PC-3 (cell line): ENCODE measurements at regions not wholly inside any gene's neighbourhood (a gene's known extent, or its start where the extent isn't known, plus 50 kb on each side); places are given as distances from the start of the nearest gene placed in this dataset.

Experiments used
- ATAC-seq: fragments of 200-7000 bp; cut with Tn5 transposase; 2 replicates; pipeline ENCODE4 v1.9.1; 2020; ENCODE audit warnings: mild to moderate bottlenecking, moderate library complexity
- BruUV-seq: library from RNA; stranded (reverse); fragments of 400-500 nt; replicated peaks from 2 replicates; lab custom pipeline; 2021; lab: Mats Ljungman, UMichigan
- CTCF ChIA-PET: fragments of 300-600 bp; sonication (Branson Sonifier 250); formaldehyde crosslinking; loops from one replicate; lab custom pipeline; 2022; ENCODE audit warnings: antibody characterized with exemption; lab: Charles Lee
- POLR2A ChIA-PET: fragments of 300-600 bp; sonication (Branson Sonifier 250); formaldehyde crosslinking; loops from one replicate; lab custom pipeline; 2022; ENCODE audit warnings: antibody characterized with exemption; ENCODE audit not compliant: unreplicated experiment; lab: Charles Lee
- DNase-seq: peaks from one replicate; pipeline ENCODE4 v3.0.0-alpha.2; 2015
- H2AFZ ChIP-seq: fragments of 300-600 bp; sonication (generic); 2 replicates; pipeline ENCODE4 v1.6.0; 2016; ENCODE audit warnings: antibody characterized with exemption, low read length
- H3F3A ChIP-seq: fragments of 300-600 bp; sonication (generic); one replicate; pipeline ENCODE4 v1.6.0; 2017; ENCODE audit warnings: antibody characterized with exemption, low read length, control low read depth, mild to moderate bottlenecking; ENCODE audit not compliant: unreplicated experiment
- H3K27ac ChIP-seq: fragments of 300-600 bp; sonication (generic); 2 replicates; pipeline ENCODE4 v1.5.1; 2016; ENCODE audit warnings: mild to moderate bottlenecking, low read length
- H3K27me3 ChIP-seq: fragments of 300-600 bp; sonication (generic); 2 replicates; pipeline ENCODE4 v1.6.1; 2016; ENCODE audit warnings: low read length, mixed read lengths
- H3K36me3 ChIP-seq: fragments of 300-600 bp; sonication (generic); 2 replicates; pipeline ENCODE4 v1.6.1; 2016; ENCODE audit warnings: low read depth, mixed run types, low read length, mixed read lengths
- H3K4me1 ChIP-seq: fragments of 300-600 bp; sonication (generic); 2 replicates; pipeline ENCODE4 v1.5.1; 2016; ENCODE audit warnings: low read length; ENCODE audit not compliant: insufficient read depth
- H3K4me2 ChIP-seq: fragments of 300-600 bp; sonication (generic); 2 replicates; pipeline ENCODE4 v1.6.0; 2016; ENCODE audit warnings: low read length
- H3K4me3 ChIP-seq: fragments of 300-600 bp; sonication (generic); 2 replicates; pipeline ENCODE4 v1.5.1; 2016; ENCODE audit warnings: mild to moderate bottlenecking, low read length, mixed read lengths
- H3K79me2 ChIP-seq: fragments of 300-600 bp; sonication (generic); 2 replicates; pipeline ENCODE4 v1.6.1; 2017; ENCODE audit warnings: low read length, mixed read lengths
- H3K9ac ChIP-seq: fragments of 300-600 bp; sonication (generic); 2 replicates; pipeline ENCODE4 v1.6.0; 2016; ENCODE audit warnings: mild to moderate bottlenecking, low read length
- H3K9me2 ChIP-seq: fragments of 300-600 bp; sonication (generic); replicated peaks from 2 replicates; pipeline ENCODE4 v1.6.1; 2016; ENCODE audit warnings: mixed run types, low read length, mixed read lengths
- H3K9me3 ChIP-seq: fragments of 300-600 bp; sonication (generic); 2 replicates; pipeline ENCODE4 v1.6.1; 2016; ENCODE audit warnings: low read length, mixed read lengths
- H4K20me1 ChIP-seq: fragments of 300-600 bp; sonication (generic); 2 replicates; pipeline ENCODE4 v1.6.1; 2016; ENCODE audit warnings: low read length, mixed read lengths
- EZH2 ChIP-seq: fragments of 300-600 bp; sonication (generic); IDR thresholded peaks from one replicate; pipeline ENCODE4 v1.6.1; 2017; ENCODE audit warnings: antibody characterized with exemption, mild to moderate bottlenecking, low read length; ENCODE audit not compliant: unreplicated experiment
- EZH2phosphoT487 ChIP-seq: fragments of 300-600 bp; sonication (generic); IDR thresholded peaks from 2 replicates; pipeline ENCODE4 v1.6.1; 2018; ENCODE audit warnings: mild to moderate bottlenecking, antibody characterized with exemption, low read length, borderline replicate concordance
- intact Hi-C: fragments of 100-400 bp; cut with micrococcal nuclease; formaldehyde crosslinking; loops from 2 replicates; pipeline ENCODE4 v1.9.0; 2023
- TF ChIP-seq, protein P1 (sequence below): fragments of 300-600 bp; sonication (generic); conservative IDR thresholded peaks from 2 replicates; pipeline ENCODE4 v1.5.1; 2017; ENCODE audit warnings: antibody characterized with exemption, low read depth, mild to moderate bottlenecking, low read length

DNA sequence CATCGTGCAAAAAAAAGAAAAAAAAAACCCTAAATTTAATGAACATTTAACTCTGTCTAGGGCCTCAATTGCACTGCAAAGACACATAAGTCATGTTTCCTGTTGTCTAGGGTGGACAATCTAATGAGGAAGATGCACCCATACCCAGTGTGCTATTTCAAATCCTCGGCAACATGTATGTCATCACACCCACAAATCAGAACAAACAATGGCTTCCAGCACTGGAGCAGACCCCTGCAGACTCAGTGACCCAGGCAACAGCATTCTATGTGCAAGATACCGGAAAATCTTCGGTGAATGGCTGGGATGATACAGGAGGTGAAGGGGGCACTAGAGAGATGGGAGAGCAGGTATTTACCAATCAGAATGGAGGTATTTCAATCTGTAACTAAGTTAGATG lies 221.7 kb upstream of the XYLT1 start:
- Histone ChIP-seq H4K20me1 (no peaks in the 10 kb centered on the region), H2AFZ (no peak overlapping the region), H3K4me1 (no peaks in the 10 kb centered on the region), H3K27ac (no peak overlapping the region), H3K4me3 (no peak overlapping the region), H3K36me3 (no peaks in the 10 kb centered on the region), H3K9ac (no peak overlapping the region), H3K9me3 (no peaks in the 10 kb centered on the region), H3K9me2 (no peaks in the 10 kb centered on the region), H3F3A (no peaks in the 10 kb centered on the region), H3K79me2 (no peaks in the 10 kb centered on the region), H3K27me3 (no peaks in the 10 kb centered on the region), H3K4me2 (no peak overlapping the region)
- ChIA-PET POLR2A (no interaction called here), CTCF (no interaction called here)
- no TSS peak for BruUV-seq
- TF ChIP-seq EZH2phosphoT487 (no peak), EZH2 (no peak)
- TF ChIP-seq, protein P1, sequence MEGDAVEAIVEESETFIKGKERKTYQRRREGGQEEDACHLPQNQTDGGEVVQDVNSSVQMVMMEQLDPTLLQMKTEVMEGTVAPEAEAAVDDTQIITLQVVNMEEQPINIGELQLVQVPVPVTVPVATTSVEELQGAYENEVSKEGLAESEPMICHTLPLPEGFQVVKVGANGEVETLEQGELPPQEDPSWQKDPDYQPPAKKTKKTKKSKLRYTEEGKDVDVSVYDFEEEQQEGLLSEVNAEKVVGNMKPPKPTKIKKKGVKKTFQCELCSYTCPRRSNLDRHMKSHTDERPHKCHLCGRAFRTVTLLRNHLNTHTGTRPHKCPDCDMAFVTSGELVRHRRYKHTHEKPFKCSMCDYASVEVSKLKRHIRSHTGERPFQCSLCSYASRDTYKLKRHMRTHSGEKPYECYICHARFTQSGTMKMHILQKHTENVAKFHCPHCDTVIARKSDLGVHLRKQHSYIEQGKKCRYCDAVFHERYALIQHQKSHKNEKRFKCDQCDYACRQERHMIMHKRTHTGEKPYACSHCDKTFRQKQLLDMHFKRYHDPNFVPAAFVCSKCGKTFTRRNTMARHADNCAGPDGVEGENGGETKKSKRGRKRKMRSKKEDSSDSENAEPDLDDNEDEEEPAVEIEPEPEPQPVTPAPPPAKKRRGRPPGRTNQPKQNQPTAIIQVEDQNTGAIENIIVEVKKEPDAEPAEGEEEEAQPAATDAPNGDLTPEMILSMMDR: no peak
- no peak for ATAC-seq
- DNase-seq: no peak
- intact Hi-C loops: no loop called here

DNA sequence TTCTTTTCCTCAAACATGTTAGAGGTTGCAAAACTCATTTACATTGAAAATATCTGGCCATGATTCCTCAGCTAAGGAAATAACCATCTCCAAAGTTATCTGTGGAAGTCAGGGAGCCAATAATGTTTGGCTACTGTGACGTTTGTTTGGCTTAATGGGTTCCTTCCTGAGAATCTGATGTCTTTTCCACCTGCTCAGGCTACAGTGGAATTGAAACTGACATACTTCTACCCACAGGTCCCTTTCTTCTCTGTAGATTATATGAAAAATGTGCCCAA lies 221.1 kb upstream of the XYLT1 start:
- H3K4me2 ChIP-seq: no peak overlapping the region
- ChIA-PET CTCF (no interaction called here), POLR2A (no interaction called here)
- H3K36me3 ChIP-seq: no peaks in the 10 kb centered on the region
- no peaks in the 10 kb centered on the region for H3K9me2 ChIP-seq
- TF ChIP-seq EZH2: no peak
- no peak for TF ChIP-seq EZH2phosphoT487
- TF ChIP-seq, protein P1: no peak
- H3K27ac ChIP-seq: no peak overlapping the region
- intact Hi-C loops: no loop called here
- ATAC-seq (no peak), DNase-seq (no peak)
- H3K27me3 ChIP-seq: no peaks in the 10 kb centered on the region
- no peak overlapping the region for H3K9ac ChIP-seq
- no peaks in the 10 kb centered on the region for H3F3A ChIP-seq
- H2AFZ ChIP-seq: no peak overlapping the region
- no peaks in the 10 kb centered on the region for H3K9me3 ChIP-seq
- no peak overlapping the region for H3K4me3 ChIP-seq
- no peaks in the 10 kb centered on the region for H3K4me1 ChIP-seq
- no peaks in the 10 kb centered on the region for H4K20me1 ChIP-seq
- H3K79me2 ChIP-seq: no peaks in the 10 kb centered on the region
- BruUV-seq: no TSS peak

DNA sequence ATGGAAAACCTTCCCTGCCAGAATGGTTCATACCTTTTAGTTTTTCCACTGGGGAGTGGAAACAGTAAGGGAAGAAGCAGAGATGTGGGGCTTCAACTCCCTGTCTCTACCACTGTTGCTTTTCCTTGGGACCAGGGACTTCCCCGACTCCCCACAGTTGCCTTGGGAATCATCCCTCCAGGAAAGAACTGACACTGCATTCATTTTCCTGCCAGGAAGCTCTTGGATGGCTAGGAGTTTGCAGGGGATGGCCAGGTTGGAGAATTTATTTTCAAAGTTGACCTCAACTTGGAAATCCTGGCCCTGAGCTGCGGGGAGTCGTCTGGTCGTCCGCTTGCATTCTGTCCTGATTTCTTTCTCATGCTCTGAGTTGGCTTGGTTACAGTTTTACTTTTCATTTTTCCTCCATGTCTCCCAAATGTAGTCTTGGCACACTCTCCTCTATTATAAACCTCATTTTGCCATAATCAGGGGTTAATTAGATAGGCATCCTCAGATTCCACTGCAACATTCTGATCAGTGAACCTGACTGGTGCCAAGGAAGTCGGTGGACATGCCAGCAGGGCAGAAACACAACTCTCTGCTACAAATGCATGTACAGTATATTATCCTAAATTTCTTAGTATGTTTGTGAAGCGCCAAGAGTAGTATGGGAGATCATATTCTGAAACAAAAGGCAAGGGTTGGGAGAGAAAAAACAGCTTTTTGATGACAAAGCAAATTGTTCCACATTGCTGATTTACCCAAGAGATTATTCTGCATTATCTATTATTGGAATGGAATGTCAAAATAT lies 220.5 kb upstream of the XYLT1 start:
- H3K4me3 ChIP-seq: no peak overlapping the region
- no peaks in the 10 kb centered on the region for H3K9me3 ChIP-seq
- DNase-seq (no peak), ATAC-seq (no peak)
- intact Hi-C loops: no loop called here
- no peak overlapping the region for H2AFZ ChIP-seq
- no peaks in the 10 kb centered on the region for H3K4me1 ChIP-seq
- no TSS peak for BruUV-seq
- ChIA-PET POLR2A (no interaction called here), CTCF (no interaction called here)
- H3K9ac ChIP-seq: no peak overlapping the region
- H3K27me3 ChIP-seq: no peaks in the 10 kb centered on the region
- no peak for TF ChIP-seq EZH2
- no peak for TF ChIP-seq EZH2phosphoT487
- TF ChIP-seq, protein P1: no peak
- no peaks in the 10 kb centered on the region for H3K79me2 ChIP-seq
- no peaks in the 10 kb centered on the region for H3F3A ChIP-seq
- H3K27ac ChIP-seq: no peak overlapping the region
- H3K4me2 ChIP-seq: no peak overlapping the region
- no peaks in the 10 kb centered on the region for H3K9me2 ChIP-seq
- H4K20me1 ChIP-seq: no peaks in the 10 kb centered on the region
- H3K36me3 ChIP-seq: no peaks in the 10 kb centered on the region
